Liver (tissue), 3 donors: ENCODE measurements at regions not wholly inside any gene's neighbourhood (a gene's known extent, or its start where the extent isn't known, plus 50 kb on each side); places are given as distances from the start of the nearest gene placed in this dataset.

Experiments used
- ATF3 ChIP-seq: IDR thresholded peaks from 2 replicates; pipeline ENCODE4 v1.6.1; 2016; ENCODE audit warnings: antibody characterized with exemption
- EGR1 ChIP-seq, 2 donors: IDR thresholded peaks; 2 replicates each; pipeline ENCODE4 v1.6.1; 2016 to 2018; ENCODE audit warnings: antibody characterized with exemption in 2 of 2, low read depth in 2 of 2
- FOXA1 ChIP-seq: IDR thresholded peaks from 2 replicates; pipeline ENCODE4 v1.6.1; 2016; ENCODE audit warnings: antibody characterized with exemption
- GABPA ChIP-seq, 2 donors: IDR thresholded peaks in 1 of 2; conservative IDR thresholded peaks in 1 of 2; 2 replicates each; pipeline ENCODE4 v1.6.1; 2016; ENCODE audit warnings: antibody characterized with exemption in 2 of 2, mild to moderate bottlenecking in 1 of 2, moderate library complexity in 1 of 2
- JUND ChIP-seq, 2 donors: IDR thresholded peaks; 2 replicates each; pipeline ENCODE4 v1.6.1; 2016; ENCODE audit warnings: antibody characterized with exemption in 2 of 2
- NR2F2 ChIP-seq: IDR thresholded peaks from 2 replicates; pipeline ENCODE4 v1.6.1; 2016; ENCODE audit warnings: antibody characterized with exemption
- RAD21 ChIP-seq, 2 donors: IDR thresholded peaks; 2 replicates each; pipeline ENCODE4 v1.6.1; 2016; ENCODE audit warnings: antibody characterized with exemption in 2 of 2, mild to moderate bottlenecking in 2 of 2
- RXRA ChIP-seq, 2 donors: IDR thresholded peaks; 2 replicates each; pipeline ENCODE4 v1.6.1; 2017 to 2018; ENCODE audit warnings: antibody characterized with exemption in 2 of 2, mild to moderate bottlenecking in 1 of 2
- SP1 ChIP-seq: IDR thresholded peaks from 2 replicates; pipeline ENCODE4 v1.6.1; 2018; ENCODE audit warnings: antibody characterized with exemption, mild to moderate bottlenecking
- TAF1 ChIP-seq: conservative IDR thresholded peaks from 2 replicates; pipeline ENCODE4 v1.6.1; 2016; ENCODE audit warnings: antibody characterized with exemption, mild to moderate bottlenecking
- YY1 ChIP-seq: IDR thresholded peaks from 2 replicates; pipeline ENCODE4 v1.6.1; 2016; ENCODE audit warnings: antibody characterized with exemption, mild to moderate bottlenecking
- TF ChIP-seq, protein P1 (sequence below): IDR thresholded peaks from 2 replicates; pipeline ENCODE4 v1.6.1; 2016; ENCODE audit warnings: antibody characterized with exemption, mild to moderate bottlenecking
- TF ChIP-seq, protein P2 (sequence below): fragments of 150-350 bp; IDR thresholded peaks from 2 replicates; pipeline ENCODE4 v1.5.1; 2017; ENCODE audit warnings: improper control_type of control experiment, low read depth, low read length; ENCODE audit not compliant: missing input control
- TF ChIP-seq, protein P3 (sequence below): IDR thresholded peaks from 2 replicates; pipeline ENCODE4 v1.6.1; 2016; ENCODE audit warnings: antibody characterized with exemption
- donor health status: healthy.
- donor health status: healthy.

DNA sequence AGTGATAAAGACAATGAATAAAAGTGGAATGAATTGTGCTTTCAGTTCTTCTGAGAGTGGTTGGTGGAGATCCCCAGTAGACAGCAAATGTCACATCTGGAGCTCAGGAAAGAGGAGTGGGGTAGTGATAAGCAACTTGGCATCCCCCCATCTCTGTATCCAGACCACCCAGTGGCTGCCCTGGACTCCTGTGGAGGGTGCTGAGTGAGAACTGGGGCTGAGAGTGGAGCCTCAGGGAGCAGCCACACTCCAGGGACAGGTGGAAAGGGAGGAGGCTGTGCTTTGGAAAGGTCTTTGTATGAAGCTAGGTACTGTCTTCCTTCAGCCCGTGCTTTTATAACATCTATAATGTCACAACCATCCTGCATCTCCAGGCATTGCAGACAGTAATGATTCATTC is 85.6 kb upstream of the RASGRF1 start:
- no peak for TF ChIP-seq TAF1
- TF ChIP-seq, protein P1, sequence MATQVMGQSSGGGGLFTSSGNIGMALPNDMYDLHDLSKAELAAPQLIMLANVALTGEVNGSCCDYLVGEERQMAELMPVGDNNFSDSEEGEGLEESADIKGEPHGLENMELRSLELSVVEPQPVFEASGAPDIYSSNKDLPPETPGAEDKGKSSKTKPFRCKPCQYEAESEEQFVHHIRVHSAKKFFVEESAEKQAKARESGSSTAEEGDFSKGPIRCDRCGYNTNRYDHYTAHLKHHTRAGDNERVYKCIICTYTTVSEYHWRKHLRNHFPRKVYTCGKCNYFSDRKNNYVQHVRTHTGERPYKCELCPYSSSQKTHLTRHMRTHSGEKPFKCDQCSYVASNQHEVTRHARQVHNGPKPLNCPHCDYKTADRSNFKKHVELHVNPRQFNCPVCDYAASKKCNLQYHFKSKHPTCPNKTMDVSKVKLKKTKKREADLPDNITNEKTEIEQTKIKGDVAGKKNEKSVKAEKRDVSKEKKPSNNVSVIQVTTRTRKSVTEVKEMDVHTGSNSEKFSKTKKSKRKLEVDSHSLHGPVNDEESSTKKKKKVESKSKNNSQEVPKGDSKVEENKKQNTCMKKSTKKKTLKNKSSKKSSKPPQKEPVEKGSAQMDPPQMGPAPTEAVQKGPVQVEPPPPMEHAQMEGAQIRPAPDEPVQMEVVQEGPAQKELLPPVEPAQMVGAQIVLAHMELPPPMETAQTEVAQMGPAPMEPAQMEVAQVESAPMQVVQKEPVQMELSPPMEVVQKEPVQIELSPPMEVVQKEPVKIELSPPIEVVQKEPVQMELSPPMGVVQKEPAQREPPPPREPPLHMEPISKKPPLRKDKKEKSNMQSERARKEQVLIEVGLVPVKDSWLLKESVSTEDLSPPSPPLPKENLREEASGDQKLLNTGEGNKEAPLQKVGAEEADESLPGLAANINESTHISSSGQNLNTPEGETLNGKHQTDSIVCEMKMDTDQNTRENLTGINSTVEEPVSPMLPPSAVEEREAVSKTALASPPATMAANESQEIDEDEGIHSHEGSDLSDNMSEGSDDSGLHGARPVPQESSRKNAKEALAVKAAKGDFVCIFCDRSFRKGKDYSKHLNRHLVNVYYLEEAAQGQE, result no peak
- TF ChIP-seq, protein P2, sequence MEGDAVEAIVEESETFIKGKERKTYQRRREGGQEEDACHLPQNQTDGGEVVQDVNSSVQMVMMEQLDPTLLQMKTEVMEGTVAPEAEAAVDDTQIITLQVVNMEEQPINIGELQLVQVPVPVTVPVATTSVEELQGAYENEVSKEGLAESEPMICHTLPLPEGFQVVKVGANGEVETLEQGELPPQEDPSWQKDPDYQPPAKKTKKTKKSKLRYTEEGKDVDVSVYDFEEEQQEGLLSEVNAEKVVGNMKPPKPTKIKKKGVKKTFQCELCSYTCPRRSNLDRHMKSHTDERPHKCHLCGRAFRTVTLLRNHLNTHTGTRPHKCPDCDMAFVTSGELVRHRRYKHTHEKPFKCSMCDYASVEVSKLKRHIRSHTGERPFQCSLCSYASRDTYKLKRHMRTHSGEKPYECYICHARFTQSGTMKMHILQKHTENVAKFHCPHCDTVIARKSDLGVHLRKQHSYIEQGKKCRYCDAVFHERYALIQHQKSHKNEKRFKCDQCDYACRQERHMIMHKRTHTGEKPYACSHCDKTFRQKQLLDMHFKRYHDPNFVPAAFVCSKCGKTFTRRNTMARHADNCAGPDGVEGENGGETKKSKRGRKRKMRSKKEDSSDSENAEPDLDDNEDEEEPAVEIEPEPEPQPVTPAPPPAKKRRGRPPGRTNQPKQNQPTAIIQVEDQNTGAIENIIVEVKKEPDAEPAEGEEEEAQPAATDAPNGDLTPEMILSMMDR, result no peak
- TF ChIP-seq RAD21 (IDR thresholded peaks at IDR 0.05), result no peak
- no peak for TF ChIP-seq EGR1 (IDR thresholded peaks at IDR 0.05; ENCODE audit: low read depth in 2 of 2)
- TF ChIP-seq NR2F2, result no peak
- TF ChIP-seq SP1, result no peak
- no peak for TF ChIP-seq GABPA (IDR thresholded peaks at IDR 0.05 in 1 of 2, conservative IDR thresholded peaks at IDR 0.05 in 1 of 2)
- TF ChIP-seq, protein P3, sequence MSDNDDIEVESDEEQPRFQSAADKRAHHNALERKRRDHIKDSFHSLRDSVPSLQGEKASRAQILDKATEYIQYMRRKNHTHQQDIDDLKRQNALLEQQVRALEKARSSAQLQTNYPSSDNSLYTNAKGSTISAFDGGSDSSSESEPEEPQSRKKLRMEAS, result no peak
- TF ChIP-seq ATF3, result no peak
- TF ChIP-seq RXRA (IDR thresholded peaks at IDR 0.05), result no peak
- no peak for TF ChIP-seq JUND (IDR thresholded peaks at IDR 0.05)
- no peak for TF ChIP-seq YY1
- no peak for TF ChIP-seq FOXA1
